UCSD-AML1 (cell line): ENCODE measurements at regions not wholly inside any gene's neighbourhood (a gene's known extent, or its start where the extent isn't known, plus 50 kb on each side); places are given as distances from the start of the nearest gene placed in this dataset.
"Not testable (repeated sequence)": the region's sequence is repeated elsewhere in the genome, so short reads cannot be mapped to it uniquely, and the experiment has no call there.

Experiments
- DNase-seq: peaks from one replicate; lab custom pipeline; 2025; ENCODE audit not compliant: unreplicated experiment; lab: John Stamatoyannopoulos, UW

DNA sequence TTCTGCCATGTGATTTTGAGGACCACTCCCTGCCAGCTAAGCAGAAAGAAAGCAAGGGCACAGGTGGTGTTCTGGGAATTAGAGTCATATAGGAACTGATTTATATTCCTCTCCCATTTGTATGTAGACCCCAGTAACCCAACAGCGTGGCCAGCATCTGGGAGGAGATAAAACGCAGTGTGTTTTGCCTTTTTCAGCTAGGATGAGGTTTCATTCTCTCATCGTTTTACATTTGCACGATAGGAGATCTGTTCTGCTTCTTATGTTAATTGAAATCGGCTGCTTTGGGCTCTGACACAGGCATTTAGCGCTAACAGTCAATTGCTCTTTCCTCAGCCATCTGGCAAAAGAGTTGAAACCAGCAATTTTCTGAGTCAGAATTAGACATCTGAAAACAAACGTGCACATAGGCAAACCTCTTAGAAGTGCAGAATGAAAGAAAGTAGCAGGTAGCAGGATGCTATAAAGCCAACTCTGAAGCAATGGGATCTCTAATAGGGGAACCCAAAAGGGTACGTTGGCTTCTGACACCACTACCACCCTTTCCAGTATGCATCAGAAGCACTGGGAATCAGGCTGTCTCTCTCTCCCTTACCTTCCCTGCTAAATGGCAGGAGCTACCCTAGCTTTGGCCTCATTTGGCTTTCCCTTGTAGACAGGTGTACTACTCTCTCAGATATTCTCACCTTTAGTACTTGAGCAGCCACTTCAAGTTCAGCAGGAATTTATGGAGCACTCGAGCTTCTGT lies 219.1 kb downstream of the PHLDA1 start:
- DNase-seq: no peak

DNA sequence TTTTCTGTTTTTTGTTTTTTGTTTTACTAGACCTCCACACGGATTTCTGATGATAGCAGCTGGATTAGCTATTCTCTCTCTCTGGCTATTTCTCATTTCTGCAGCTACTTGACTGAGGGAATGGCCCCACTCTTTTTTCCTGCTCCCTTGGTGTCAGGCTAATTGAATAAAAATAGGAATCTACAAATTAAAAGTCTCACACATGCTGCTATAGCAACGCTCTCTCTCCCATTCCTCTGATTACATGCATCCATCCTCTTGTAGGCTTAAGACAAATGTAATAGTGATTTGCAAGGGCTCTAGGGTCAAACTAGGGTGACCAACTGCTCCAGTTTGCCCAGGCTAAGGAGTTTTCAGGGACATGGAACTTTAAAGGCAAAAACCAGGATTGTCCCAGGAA lies 221.8 kb downstream of the PHLDA1 start:
- no peak for DNase-seq

DNA sequence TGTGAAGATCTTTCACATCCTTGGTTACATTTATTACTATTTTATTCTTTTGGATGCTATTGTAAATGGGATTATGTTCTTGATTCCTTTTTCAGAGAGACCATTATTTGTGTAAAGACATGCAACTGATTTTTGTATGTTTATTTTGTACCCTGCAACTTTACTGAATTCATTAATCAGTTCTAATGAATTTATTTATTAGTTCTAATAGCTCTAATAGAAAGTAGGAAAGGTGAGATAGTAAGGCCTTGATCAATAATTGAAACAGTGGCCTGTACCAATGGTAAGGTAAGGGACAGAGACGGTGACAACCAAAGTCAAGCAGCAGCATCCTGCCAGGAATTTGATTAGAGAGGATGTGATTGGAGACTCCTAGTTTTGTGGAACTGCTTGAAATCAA lies 224.1 kb downstream of the PHLDA1 start:
- DNase-seq: no peak

DNA sequence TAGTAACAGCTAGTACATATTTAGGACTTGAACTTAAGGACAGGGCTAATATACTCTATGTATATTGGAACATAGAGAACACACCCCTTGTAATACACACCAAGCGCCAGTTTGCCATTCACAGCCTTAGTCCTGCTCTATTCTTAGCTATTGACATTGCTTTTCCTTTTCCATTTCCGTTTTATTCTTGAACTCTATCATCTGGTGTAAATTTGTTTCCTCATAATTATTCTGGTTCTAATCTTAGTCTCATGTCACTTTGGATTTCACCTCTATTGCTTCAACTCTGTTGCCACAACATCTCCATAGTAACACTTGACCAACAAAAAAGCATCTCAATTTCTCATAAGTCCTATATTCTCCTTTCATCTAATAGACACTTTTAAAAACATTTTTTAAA lies 225.7 kb downstream of the PHLDA1 start:
- DNase-seq: no peak

DNA sequence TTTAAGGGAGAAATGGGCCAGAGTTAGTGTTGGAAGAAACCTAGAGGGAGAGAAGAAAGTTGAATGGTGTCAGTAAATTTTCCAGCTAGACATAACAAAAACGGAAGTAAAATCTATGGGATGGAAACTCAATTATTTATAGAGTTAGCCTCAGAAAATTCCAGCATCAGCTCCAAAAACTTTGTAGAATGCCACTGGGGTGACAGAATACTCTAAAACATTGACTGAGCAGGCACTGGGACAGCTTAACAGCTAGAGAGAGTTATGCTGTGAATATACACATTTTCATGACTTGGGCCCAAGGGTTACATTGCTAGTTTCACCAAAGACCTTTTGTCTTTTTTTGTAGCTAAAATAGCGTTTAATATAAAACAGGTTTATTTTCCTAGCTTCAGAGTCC lies 226.3 kb downstream of the PHLDA1 start:
- DNase-seq: no peak

DNA sequence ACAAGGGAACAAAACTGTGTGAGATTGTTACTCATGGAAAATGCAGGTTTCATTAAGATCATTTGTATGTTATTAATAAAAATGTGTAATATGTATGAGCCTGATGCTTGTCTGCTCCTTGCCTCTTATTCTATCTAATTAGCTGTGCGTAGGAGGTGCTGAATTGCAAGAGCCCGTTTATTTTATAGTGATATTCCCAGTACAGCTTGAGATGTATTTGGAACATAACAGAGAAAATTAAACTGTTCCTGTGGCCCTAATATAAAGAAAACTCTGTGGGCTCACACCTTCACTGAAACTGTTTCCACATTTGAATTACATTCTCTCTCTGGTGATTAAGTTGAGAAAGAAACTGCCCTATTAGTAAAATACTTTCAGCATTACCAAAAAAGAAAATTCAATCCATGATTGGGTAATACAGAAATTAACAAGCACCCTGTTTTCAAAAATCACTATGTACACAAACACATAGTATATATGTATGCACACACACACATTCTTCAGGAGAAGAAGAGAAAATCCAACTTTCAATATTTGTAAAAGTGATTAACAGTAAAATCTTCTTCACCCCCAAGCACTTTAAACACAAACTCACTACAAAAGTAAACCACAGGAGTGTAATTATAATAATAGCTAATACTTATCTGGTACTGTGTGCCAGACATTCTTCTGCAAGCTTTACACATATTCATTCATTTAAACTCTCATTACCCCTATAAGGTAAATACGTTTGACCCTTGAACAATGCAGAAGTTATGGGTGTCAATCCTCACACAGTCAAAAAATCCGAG lies 233.2 kb downstream of the PHLDA1 start:
- DNase-seq: no peak

DNA sequence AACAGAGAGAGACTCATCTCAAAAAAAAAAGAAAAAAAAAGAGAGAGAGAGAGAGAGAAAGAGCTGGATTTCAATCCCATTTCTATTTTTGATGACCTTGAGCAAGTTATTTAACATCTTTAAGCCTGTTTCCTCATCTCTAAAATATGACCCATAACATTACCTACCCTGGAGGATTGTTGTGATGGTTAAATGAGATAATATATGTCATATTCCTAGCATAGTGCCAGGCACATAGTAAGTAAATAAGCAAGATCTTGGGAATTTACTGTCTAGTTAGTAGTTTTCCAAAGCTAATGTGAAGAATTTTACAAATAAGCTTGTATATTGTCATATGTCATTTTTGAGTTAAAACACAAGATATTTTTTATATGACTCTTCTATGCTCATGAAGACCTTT lies 236.5 kb downstream of the PHLDA1 start:
- no peak for DNase-seq

DNA sequence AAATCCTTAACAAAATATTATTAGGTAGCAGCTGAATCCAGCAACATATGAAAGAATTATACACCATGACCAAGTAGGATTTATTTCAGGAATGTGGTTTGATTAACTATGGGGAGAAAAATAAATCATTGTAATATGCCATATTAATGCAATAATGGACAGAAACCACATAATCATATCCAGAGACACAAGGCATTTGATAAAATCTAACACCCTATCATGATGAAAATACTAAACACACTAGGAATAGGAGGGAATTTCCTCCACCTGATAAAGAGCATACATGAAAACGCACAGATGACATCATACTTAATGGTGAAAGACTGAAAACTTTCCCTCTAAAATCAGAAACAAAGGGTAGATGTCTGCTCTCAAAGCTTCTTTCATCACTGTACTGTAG lies 238.9 kb downstream of the PHLDA1 start:
- DNase-seq: no peak

DNA sequence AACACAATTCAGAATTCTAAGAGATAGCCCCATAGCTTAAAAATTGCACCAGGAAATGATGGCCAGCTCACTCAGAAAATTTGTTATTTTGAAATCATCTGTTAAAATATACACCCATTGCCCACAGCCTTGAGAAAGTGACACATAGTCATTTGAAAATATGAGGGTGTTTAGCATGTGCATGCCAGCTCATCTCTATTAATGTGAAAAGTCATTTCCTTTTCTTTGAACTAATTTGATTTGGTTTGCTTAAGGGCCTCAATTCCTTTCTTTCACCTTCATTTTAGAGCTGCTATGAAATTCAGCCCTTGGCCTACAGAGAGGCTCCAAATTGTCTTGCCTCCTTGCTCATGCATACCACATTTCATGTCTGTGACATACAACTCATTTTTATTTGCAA lies 241.4 kb downstream of the PHLDA1 start:
- no peak for DNase-seq

DNA sequence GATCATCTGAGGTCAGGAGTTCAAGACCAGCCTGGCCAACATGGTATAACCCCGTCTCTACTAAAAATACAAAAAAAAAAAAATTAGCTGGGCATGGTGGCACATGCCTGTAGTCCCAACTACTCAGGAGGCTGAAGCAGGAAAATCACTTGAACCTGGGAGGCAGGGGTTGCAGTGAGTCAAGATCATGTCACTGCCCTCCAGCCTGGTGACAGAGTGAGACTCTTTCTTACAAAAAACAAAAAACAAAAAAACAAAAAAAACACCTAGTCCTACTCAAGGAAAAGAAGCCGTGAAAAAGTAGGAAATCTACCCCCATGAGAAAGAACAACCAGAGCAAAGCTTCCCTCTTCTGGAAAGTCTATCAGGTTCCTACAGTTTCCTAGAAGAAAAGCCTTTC lies 244.4 kb downstream of the PHLDA1 start:
- DNase-seq: not testable (repeated sequence)

DNA sequence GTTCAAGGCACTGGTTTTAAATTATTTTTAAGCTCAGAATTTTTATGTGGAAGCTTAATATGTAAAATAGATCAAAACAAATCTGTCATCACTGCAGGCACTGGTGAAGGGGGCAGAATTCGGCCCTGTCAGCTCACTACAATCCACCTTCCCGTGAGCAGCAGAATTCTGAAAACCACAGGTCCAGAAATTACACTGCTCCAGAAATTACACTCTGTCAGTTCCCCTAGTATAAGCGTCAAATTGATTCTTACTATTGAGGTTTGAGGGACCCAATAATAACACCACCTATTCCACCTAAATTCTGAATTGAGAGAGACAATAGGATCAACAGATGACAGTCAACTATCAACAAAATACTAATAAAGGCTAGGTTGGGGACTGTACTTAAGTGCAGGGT lies 245.5 kb downstream of the PHLDA1 start:
- no peak for DNase-seq

DNA sequence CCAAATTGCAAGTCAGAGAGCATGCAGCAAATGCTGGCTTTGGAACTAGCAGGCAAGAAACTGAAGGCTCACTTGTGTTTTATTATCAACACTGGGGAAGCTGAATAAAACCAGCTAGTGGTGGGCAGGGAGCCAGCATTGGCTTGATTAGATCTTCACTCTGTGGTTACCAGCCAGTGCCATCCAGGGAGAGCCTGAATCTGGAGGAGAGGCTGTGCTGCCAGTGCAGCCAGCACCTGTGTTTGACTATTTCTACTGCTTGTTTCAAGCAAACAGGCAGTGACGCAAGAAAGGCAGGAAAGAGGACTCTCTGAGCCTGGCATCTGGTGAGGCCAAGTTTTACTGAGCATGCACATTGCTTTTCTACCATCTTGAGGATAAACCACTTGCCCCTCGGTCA lies 247.0 kb downstream of the PHLDA1 start:
- no peak for DNase-seq

DNA sequence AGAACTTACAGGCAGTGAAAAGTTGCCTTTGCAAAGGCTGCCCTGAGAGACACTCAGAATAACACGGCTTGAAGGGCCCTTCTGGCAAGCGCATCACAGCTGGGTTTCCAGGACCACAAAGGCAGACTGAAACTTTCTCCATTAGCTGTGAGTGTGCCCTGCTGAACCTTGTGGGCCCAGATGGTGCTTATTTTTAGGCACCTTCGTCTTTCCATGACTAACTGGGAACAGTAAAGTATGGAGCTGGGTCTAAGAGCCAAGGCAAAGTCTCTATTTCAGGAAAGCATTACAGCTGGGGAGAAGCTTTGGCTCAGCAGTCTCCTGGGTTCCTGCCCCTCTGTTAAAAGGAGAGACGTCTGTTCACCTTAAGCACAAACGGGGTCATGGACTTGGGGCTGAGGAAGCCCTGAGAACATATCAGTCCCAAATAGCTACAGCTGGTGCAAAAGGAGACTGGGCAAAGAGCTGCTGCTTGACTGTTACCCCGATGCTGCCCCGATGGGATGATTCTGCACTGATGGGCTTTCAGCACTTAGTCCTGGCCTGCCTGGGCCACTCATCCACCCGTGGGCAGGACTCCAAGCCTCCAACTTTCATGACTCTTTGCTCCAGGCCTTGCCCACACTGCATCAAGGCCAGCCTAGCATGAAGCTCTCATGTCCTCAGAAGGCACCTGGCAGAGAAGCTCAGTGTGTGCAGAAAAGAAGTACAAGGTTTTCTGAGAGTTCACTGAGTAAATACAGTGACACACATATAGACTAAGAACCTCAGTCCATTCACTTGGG lies 248.3 kb downstream of the PHLDA1 start:
- DNase-seq: no peak

DNA sequence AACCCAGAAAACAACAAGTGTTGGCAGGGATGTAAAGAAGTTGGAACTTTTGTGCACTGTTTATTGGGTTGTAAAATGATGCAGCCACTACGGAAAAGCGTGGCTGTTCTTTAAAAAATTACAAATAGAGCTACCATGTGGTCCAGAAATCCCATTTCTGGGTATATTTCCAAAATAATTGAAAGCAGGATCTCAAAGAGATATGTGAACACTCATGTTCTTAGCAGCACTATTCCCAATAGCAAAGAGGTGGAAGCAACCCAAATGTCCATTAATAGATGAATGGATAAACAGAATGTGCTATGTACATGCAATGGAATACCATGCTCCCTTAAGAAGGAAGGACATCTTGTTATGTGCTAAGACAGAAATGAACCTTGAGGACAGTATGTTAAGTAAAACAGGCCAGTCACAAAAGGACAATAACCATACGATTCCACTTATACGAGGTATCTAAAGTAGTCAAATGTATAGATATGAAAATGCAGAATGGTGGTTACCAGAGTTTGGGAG lies 249.5 kb downstream of the PHLDA1 start:
- no peak for DNase-seq

DNA sequence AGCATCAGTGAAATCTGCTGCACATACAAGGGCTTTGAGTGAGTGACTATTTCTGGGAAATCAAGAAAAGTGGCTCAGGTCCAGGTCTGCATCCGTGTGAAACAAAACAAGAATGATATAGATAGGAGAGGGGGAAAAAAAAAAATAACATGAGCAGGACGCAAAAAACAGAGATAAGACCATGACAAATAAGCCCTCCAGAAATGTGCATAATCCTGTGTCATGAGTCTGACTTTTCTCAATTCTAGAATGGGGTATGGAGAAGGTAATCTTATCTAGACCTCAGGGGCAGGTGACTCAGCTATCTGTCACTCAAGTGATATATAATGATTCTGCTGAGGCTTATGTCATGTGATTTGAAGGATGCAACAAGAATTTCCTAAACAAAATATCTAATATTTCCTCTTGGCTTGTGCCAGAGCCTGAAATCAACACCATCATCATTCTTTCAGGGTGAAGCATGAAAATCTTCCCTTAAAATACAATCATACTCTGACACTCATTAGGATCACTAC lies 250.0 kb downstream of the PHLDA1 start:
- DNase-seq: no peak

DNA sequence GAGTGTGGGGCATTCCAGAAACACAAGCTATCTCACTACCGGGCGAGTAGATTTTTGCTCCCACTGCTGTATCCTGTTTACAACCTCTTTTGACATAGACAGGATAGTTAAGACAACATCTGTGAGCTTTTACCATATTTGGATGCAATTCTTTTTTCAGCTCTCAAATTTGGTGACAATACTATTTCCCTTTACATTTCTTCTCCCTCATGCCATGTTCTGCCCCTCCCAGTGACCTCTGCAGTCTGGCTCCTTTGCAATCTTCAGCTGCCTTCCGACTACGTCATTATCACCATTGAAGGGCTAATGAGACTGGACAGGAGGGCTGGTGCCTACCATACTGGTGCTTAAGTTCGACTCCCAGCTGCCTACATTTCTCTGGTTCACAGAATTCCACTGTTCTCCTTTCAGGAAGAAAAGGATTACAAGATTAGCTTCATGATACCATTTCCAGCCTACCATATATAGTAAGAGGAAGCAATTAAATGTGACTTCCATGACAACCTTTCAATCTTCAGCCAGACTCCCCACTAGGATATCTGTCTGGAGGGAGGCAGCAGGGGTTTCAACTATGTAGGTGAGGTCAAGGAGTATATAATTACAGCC lies 251.6 kb downstream of the PHLDA1 start:
- no peak for DNase-seq

DNA sequence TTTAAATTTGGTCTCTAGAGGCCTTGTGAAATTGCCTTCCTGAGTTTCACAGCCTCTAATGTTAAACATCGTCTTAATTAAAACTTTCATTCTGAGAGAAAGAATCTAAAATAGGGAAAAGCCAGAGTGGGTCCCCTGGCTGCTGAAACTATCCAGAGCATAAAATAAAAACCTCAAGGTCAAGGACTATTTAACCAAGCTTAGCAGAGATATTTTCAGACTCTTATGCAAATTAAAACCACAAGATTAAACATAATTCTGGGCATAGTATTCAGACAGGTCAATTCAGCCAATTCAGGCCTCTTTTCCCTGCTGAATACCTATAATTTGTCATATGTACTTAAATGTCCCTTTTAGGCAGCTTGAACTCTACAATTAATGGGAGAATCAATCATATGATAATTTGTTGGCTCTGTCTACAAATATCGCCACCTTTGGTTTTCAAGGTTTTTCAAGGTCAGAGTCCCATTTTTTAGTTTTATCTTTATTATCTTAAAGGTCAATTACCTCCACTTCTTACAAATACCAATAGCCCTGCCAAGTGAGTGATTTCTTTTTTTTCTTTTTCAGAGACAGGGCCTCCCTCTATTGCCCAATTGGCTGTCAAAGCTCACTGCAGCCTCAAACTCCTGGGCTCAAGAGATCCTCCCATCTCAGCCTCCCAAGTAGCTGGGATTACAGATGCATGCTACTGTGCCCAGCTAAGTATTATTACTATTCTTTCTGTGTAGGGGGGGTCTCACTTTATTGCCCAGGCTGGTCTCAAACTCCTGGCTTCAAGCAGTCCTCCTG lies 257.1 kb downstream of the PHLDA1 start:
- no peak for DNase-seq

DNA sequence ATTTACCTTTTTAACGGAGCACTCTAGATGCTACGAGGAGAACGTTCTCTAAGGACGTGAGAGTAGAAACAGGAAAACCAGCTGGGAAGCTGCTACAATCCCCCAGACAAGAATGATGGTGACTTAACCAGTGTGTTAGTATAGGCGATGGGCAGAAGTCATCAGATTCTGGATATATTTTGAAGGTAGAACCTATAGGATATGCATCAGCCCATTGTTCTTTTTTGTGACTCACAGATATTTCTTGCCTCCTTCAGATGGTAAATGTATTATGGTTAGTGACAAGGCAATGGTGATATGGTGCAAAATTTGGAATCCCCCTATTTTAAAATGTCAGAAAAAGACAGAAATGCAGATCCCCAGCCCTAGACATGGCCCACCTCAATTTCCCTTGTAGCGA lies 258.2 kb downstream of the PHLDA1 start:
- no peak for DNase-seq

DNA sequence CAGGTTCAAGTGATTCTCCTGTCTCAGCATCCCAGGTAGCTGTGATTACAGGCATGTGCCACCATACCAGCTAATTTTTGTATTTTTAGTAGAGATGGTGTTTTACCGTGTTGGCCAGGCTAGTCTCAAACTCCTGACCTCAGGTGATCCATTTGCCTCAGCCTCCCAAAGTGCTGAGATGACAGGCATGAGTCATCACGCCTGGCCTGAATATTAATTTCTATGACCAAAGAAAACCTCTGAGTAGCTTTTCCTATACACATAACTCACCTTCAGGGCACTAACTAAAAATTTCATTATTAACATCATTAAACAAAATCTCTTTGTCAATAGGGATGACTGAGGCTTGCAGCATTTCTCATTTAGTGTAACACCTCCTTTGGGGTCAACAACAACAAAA lies 259.6 kb upstream of the KRR1 start:
- no peak for DNase-seq

DNA sequence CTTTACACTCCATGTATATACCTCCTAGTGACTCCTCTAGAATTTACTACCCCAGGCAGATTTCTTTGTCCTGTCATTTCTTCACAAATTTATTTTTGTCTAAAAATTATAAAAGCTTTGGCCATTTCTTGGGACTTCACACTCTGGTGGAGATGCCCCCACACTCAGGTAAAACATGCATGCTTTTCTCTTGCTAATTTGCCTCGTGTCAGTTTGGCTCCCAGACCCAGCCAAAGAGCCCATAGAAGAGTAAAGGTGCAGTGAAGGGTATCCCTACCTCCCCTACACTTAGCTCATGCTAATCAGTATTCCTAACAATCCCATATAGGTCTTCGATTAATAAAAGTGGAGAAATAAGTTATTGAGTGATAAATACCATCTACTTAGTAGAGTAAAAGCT lies 256.5 kb upstream of the KRR1 start:
- no peak for DNase-seq
